ENCODE measurements at regions not wholly inside any gene's neighbourhood (a gene's known extent, or its start where the extent isn't known, plus 50 kb on each side); places are given as distances from the start of the nearest gene placed in this dataset.

DNA sequence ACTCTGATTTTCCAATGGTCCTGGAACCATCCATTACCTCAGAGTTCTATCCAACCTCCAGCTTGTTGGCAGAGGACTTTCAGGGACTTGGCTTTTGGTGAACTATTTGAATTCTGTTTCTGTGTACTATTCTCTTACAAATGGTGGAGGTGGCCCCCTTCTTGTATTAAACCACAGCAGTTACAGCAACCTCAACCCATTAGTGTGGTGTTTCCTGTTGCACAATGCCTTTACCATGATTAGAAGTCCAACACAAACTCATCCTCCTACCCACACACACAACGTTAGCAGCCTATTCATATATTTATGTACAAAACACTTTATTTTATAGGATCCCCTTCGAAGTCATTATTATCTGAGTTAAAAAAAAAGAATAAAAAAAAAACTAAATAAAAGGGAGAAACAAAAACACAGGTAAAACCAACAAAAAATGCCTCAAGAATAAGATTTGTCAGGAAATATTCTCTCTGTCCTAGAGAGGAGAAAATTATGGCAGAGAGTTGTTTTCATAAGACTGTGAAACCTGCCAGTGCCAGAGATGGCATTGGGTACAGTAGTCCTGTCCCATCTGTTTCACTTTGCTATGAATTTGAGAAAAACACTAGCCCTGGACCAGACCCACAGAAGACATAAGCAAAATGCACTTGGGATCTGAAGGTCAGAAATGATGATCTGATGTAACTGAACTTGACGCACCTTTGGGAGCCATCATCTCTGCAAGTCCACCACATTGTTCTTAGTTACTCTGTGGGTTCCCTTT is 1896.0 kb upstream of the PIK3C3 start:
- H3K36me3 ChIP-seq (ENCODE audit: low read length): no peaks in the 10 kb centered on the region
- H3F3A ChIP-seq (ENCODE audit: insufficient read depth): no peaks in the 10 kb centered on the region
- no peak overlapping the region for H3K9ac ChIP-seq (ENCODE audit: low read length)
- no peak overlapping the region for H2AFZ ChIP-seq (ENCODE audit: low read depth, low read length, severe bottlenecking)
- H3K79me2 ChIP-seq (ENCODE audit: insufficient read depth, low read length): no peaks in the 10 kb centered on the region
- TF ChIP-seq CTCF (IDR thresholded peaks at IDR 0.05; ENCODE audit: insufficient read depth, low read length, poor library complexity, severe bottlenecking): no peak
- TF ChIP-seq EZH2phosphoT487 (conservative IDR thresholded peaks at IDR 0.05; ENCODE audit: low read length): no peak
- no peaks in the 10 kb centered on the region for H3K27me3 ChIP-seq (ENCODE audit: low read length)
- H3K27ac ChIP-seq (ENCODE audit: low read depth, low read length): no peak overlapping the region
- 0 out of 2 replicates have a peak, but pooled peaks cover 9% of the 10 kb centered on the region for H3K9me3 ChIP-seq (ENCODE audit: insufficient read depth, low read length)
- no peaks in the 10 kb centered on the region for H4K20me1 ChIP-seq (ENCODE audit: low read depth, low read length)
- H3K9me2 ChIP-seq (replicated peaks; ENCODE audit: insufficient read depth, low read length): no peaks in the 10 kb centered on the region
- no peak overlapping the region for H3K4me3 ChIP-seq (ENCODE audit: insufficient read depth, low read length, poor library complexity, severe bottlenecking)
- no peak overlapping the region for H3K4me2 ChIP-seq (ENCODE audit: low read depth, low read length, poor library complexity, severe bottlenecking)

DNA sequence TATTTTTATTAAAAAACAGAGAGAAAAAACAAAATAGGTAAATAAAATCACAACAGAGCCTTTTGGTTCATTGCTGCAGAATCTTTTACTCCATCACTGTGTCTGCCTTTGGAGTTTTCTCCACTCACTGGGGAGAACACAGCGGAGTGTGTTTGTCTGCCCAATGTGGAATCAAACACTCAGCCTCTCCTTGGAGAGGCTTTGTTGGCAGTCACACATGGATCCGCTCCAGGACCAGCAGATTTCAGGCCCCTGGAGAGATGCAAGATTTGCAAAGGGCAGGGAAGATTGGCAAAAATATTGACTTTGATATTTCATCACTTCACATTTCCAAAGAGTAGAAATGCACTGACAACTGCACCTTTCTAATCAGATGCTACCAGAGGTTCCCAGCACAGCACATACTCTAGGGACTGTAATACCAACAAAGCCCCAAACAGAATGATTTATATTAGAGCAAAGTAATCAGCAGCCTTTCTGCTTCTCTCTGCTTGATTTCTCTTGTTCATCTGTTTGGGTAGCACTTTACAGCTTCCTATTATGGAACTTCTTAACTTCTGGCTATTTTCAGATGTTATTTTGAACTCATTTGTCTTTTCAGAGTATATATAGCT is 1898.8 kb upstream of the PIK3C3 start:
- Histone ChIP-seq H3K9me2 (replicated peaks; ENCODE audit: insufficient read depth, low read length) (no peaks in the 10 kb centered on the region), H3K4me3 (ENCODE audit: insufficient read depth, low read length, poor library complexity, severe bottlenecking) (no peak overlapping the region), H3K27me3 (ENCODE audit: low read length) (no peaks in the 10 kb centered on the region), H4K20me1 (ENCODE audit: low read depth, low read length) (no peaks in the 10 kb centered on the region), H3K9ac (ENCODE audit: low read length) (no peak overlapping the region), H3K36me3 (ENCODE audit: low read length) (no peaks in the 10 kb centered on the region), H3K79me2 (ENCODE audit: insufficient read depth, low read length) (no peaks in the 10 kb centered on the region), H3K9me3 (ENCODE audit: insufficient read depth, low read length) (0 out of 2 replicates have a peak, but pooled peaks cover 9% of the 10 kb centered on the region), H3K27ac (ENCODE audit: low read depth, low read length) (no peak overlapping the region), H3K4me2 (ENCODE audit: low read depth, low read length, poor library complexity, severe bottlenecking) (no peak overlapping the region), H3F3A (ENCODE audit: insufficient read depth) (no peaks in the 10 kb centered on the region), H2AFZ (ENCODE audit: low read depth, low read length, severe bottlenecking) (no peak overlapping the region)
- no peak for TF ChIP-seq EZH2phosphoT487 (conservative IDR thresholded peaks at IDR 0.05; ENCODE audit: low read length)
- no peak for TF ChIP-seq CTCF (IDR thresholded peaks at IDR 0.05; ENCODE audit: insufficient read depth, low read length, poor library complexity, severe bottlenecking)

DNA sequence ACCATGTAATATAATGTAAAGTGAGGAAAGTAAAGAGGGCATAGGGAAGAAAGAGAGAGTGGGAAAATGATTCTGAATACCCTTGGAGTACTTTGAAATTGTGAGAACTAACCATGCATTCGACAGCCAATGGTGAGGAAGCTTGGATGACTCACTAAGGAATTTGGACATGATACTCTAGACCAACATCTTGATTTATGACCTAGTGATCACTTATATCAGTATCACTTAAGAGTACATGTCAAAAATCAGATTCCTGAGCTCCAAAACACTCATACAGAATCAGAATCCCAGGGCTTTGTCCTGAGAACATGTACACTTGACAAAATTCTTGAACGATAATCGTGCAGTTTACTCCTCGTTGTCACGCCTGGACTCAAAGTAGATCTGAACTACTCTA is 1899.8 kb upstream of the PIK3C3 start:
- Histone ChIP-seq H3K79me2 (ENCODE audit: insufficient read depth, low read length) (no peaks in the 10 kb centered on the region), H3K36me3 (ENCODE audit: low read length) (no peaks in the 10 kb centered on the region), H3K4me3 (ENCODE audit: insufficient read depth, low read length, poor library complexity, severe bottlenecking) (no peak overlapping the region), H3K9me2 (replicated peaks; ENCODE audit: insufficient read depth, low read length) (no peaks in the 10 kb centered on the region), H2AFZ (ENCODE audit: low read depth, low read length, severe bottlenecking) (no peak overlapping the region), H3K9ac (ENCODE audit: low read length) (no peak overlapping the region), H3K4me2 (ENCODE audit: low read depth, low read length, poor library complexity, severe bottlenecking) (no peak overlapping the region), H3K27ac (ENCODE audit: low read depth, low read length) (no peak overlapping the region), H3K9me3 (ENCODE audit: insufficient read depth, low read length) (0 out of 2 replicates have a peak, but pooled peaks cover 9% of the 10 kb centered on the region), H4K20me1 (ENCODE audit: low read depth, low read length) (no peaks in the 10 kb centered on the region), H3K27me3 (ENCODE audit: low read length) (no peaks in the 10 kb centered on the region), H3F3A (ENCODE audit: insufficient read depth) (no peaks in the 10 kb centered on the region)
- TF ChIP-seq EZH2phosphoT487 (conservative IDR thresholded peaks at IDR 0.05; ENCODE audit: low read length) (no peak), CTCF (IDR thresholded peaks at IDR 0.05; ENCODE audit: insufficient read depth, low read length, poor library complexity, severe bottlenecking) (no peak)

Data from SU-DHL-6 (cell line).